SK-N-SH treated with all-trans-retinoic acid at 6 μM for 48 hours (cell line): ENCODE measurements at regions not wholly inside any gene's neighbourhood (a gene's known extent, or its start where the extent isn't known, plus 50 kb on each side); places are given as distances from the start of the nearest gene placed in this dataset.

Source experiments
- ATAC-seq: fragments of 200-7000 bp; cut with Tn5 transposase; 3 replicates; pipeline ENCODE4 v1.9.1; 2020; ENCODE audit warnings: mild to moderate bottlenecking, moderate library complexity
- ARNTL ChIP-seq: fragments of 450-650 bp; formaldehyde crosslinking; IDR thresholded peaks from 2 replicates; pipeline ENCODE4 v1.5.0; 2020; ENCODE audit warnings: low read depth, mild to moderate bottlenecking, moderate library complexity, borderline replicate concordance
- ESRRG ChIP-seq: fragments of 250-450 bp; sonication (Bioruptor Pico); IDR thresholded peaks from 2 replicates; pipeline ENCODE4 v1.6.1; 2021; ENCODE audit warnings: mild to moderate bottlenecking
- GLIS3 ChIP-seq: fragments of 250-450 bp; sonication (Bioruptor Pico); IDR thresholded peaks from 2 replicates; pipeline ENCODE4 v1.5.0; 2020; ENCODE audit warnings: mild to moderate bottlenecking, moderate library complexity
- ISL1 ChIP-seq: fragments of 250-450 bp; sonication (Bioruptor Pico); IDR thresholded peaks from 2 replicates; pipeline ENCODE4 v2.1.2; 2022; ENCODE audit warnings: mild to moderate bottlenecking, moderate library complexity
- OSR1 ChIP-seq: fragments of 250-450 bp; sonication (Bioruptor Pico); IDR thresholded peaks from 2 replicates; pipeline ENCODE4 v1.8.0; 2022; ENCODE audit warnings: moderate library complexity, mild to moderate bottlenecking, inconsistent platforms
- PATZ1 ChIP-seq: fragments of 250-450 bp; sonication (Bioruptor Pico); IDR thresholded peaks from 2 replicates; pipeline ENCODE4 v1.8.0; 2020; ENCODE audit warnings: mild to moderate bottlenecking, moderate library complexity, borderline replicate concordance
- POU6F1 ChIP-seq: fragments of 250-450 bp; sonication (Bioruptor Pico); IDR thresholded peaks from 2 replicates; pipeline ENCODE4 v1.8.0; 2021; ENCODE audit warnings: low read depth, mild to moderate bottlenecking, moderate library complexity, borderline replicate concordance
- PPARA ChIP-seq: fragments of 250-450 bp; sonication (Bioruptor Pico); IDR thresholded peaks from 2 replicates; pipeline ENCODE4 v1.5.0; 2020; ENCODE audit warnings: mild to moderate bottlenecking, borderline replicate concordance
- RARB ChIP-seq: fragments of 250-450 bp; sonication (Bioruptor Pico); IDR thresholded peaks from 2 replicates; pipeline ENCODE4 v1.8.0; 2021; ENCODE audit warnings: mild to moderate bottlenecking, moderate library complexity
- SNAI2 ChIP-seq: fragments of 250-450 bp; sonication (Bioruptor Pico); IDR thresholded peaks from 2 replicates; pipeline ENCODE4 v1.5.0; 2020; ENCODE audit warnings: mild to moderate bottlenecking, moderate library complexity
- TCF4 ChIP-seq: fragments of 250-450 bp; sonication (Bioruptor Pico); IDR thresholded peaks from 2 replicates; pipeline ENCODE4 v1.8.0; 2021; ENCODE audit warnings: mild to moderate bottlenecking, moderate library complexity, borderline replicate concordance
- TOX ChIP-seq: fragments of 250-450 bp; sonication (Bioruptor Pico); IDR thresholded peaks from 2 replicates; pipeline ENCODE4 v1.8.0; 2021; ENCODE audit warnings: mild to moderate bottlenecking, moderate library complexity, borderline replicate concordance
- TSHZ2 ChIP-seq: fragments of 250-450 bp; sonication (Bioruptor Pico); IDR thresholded peaks from 2 replicates; pipeline ENCODE4 v1.5.0; 2020; ENCODE audit warnings: mild to moderate bottlenecking, moderate library complexity
- ZFP3 ChIP-seq: fragments of 250-450 bp; sonication (Bioruptor Pico); IDR thresholded peaks from 2 replicates; pipeline ENCODE4 v1.5.0; 2020; ENCODE audit warnings: mild to moderate bottlenecking, moderate library complexity
- ZFP30 ChIP-seq: fragments of 450-650 bp; formaldehyde crosslinking; IDR thresholded peaks from 2 replicates; pipeline ENCODE4 v1.5.0; 2022; ENCODE audit warnings: mild to moderate bottlenecking, moderate library complexity
- ZNF565 ChIP-seq: fragments of 450-650 bp; formaldehyde crosslinking; conservative IDR thresholded peaks from 2 replicates; pipeline ENCODE4 v1.5.0; 2020; ENCODE audit warnings: low read depth, mild to moderate bottlenecking, moderate library complexity
- ZNF70 ChIP-seq: fragments of 450-650 bp; formaldehyde crosslinking; IDR thresholded peaks from 2 replicates; pipeline ENCODE4 v1.5.0; 2020; ENCODE audit warnings: mild to moderate bottlenecking, moderate library complexity

GRCh38 chr2:217066510-217067270, 206.8 kb upstream of the TNP1 start (continued):
- TF ChIP-seq TSHZ2 (CRISPR knock-in tag) = no peak
- no peak for TF ChIP-seq ZFP30 (CRISPR knock-in tag)

- TF ChIP-seq ZFP3 (CRISPR knock-in tag) (no peak), ZFP30 (CRISPR knock-in tag) (no peak), GLIS3 (CRISPR knock-in tag) (no peak), TSHZ2 (CRISPR knock-in tag) (no peak), TCF4 (CRISPR knock-in tag) (no peak), PPARA (CRISPR knock-in tag) (no peak), RARB (no peak), TOX (CRISPR knock-in tag) (no peak), SNAI2 (CRISPR knock-in tag) (no peak), ZNF565 (CRISPR knock-in tag) (no peak), POU6F1 (CRISPR knock-in tag) (no peak), PATZ1 (CRISPR knock-in tag) (no peak), ARNTL (CRISPR knock-in tag) (no peak), ESRRG (CRISPR knock-in tag) (no peak), ISL1 (CRISPR knock-in tag) (no peak), ZNF70 (CRISPR knock-in tag) (no peak)
- no peak for ATAC-seq
Measured at GRCh38 chr2:217065695-217066405, 206.0 kb upstream of the TNP1 start.

GRCh38 chr2:217065012-217065290, 205.1 kb upstream of the TNP1 start:
- ATAC-seq = no peak
- no peak for TF ChIP-seq ARNTL (CRISPR knock-in tag)
- TF ChIP-seq OSR1 (CRISPR knock-in tag) = no peak
- no peak for TF ChIP-seq ESRRG (CRISPR knock-in tag)
- TF ChIP-seq RARB = no peak
- TF ChIP-seq ZNF70 (CRISPR knock-in tag) = no peak
- no peak for TF ChIP-seq TSHZ2 (CRISPR knock-in tag)
- TF ChIP-seq PPARA (CRISPR knock-in tag) = no peak
